ENCODE measurements at regions not wholly inside any gene's neighbourhood (a gene's known extent, or its start where the extent isn't known, plus 50 kb on each side); places are given as distances from the start of the nearest gene placed in this dataset.

GRCh38 chr2:145412155-145412554 is 892.2 kb upstream of the ZEB2 start:
- Mint-ChIP-seq H3K4me3 (ENCODE audit: low read depth) (no peak overlapping the region), H3K4me1 (ENCODE audit: low read depth) (no peaks in the 10 kb centered on the region), H3K9me3 (ENCODE audit: low read depth) (peaks cover 15% of the 10 kb centered on the region), H3K36me3 (ENCODE audit: insufficient read depth) (no peaks in the 10 kb centered on the region), H3K27me3 (peaks cover 6% of the 10 kb centered on the region), H3K27ac (no peak overlapping the region)
- no peak for DNase-seq (ENCODE audit: low spot score, unreplicated experiment)
- no peak for TF ChIP-seq CTCF (IDR thresholded peaks at IDR 0.05; ENCODE audit: unreplicated experiment)

- TF ChIP-seq CTCF (IDR thresholded peaks at IDR 0.05; ENCODE audit: unreplicated experiment): no peak
- H3K9me3 Mint-ChIP-seq (ENCODE audit: low read depth): peaks cover 15% of the 10 kb centered on the region
- no peak overlapping the region for H3K4me3 Mint-ChIP-seq (ENCODE audit: low read depth)
- H3K36me3 Mint-ChIP-seq (ENCODE audit: insufficient read depth): no peaks in the 10 kb centered on the region
- no peaks in the 10 kb centered on the region for H3K4me1 Mint-ChIP-seq (ENCODE audit: low read depth)
- DNase-seq (ENCODE audit: low spot score, unreplicated experiment): no peak
- H3K27me3 Mint-ChIP-seq: peaks cover 6% of the 10 kb centered on the region
- no peak overlapping the region for H3K27ac Mint-ChIP-seq
Observed at GRCh38 chr2:145411493-145411892, 891.6 kb upstream of the ZEB2 start.

GRCh38 chr2:145410086-145410485 is 890.2 kb upstream of the ZEB2 start:
- H3K4me3 Mint-ChIP-seq (ENCODE audit: low read depth): no peak overlapping the region
- no peak for DNase-seq (ENCODE audit: low spot score, unreplicated experiment)
- H3K27ac Mint-ChIP-seq: no peak overlapping the region
- H3K27me3 Mint-ChIP-seq: peaks cover 6% of the 10 kb centered on the region
- TF ChIP-seq CTCF (IDR thresholded peaks at IDR 0.05; ENCODE audit: unreplicated experiment): no peak
- H3K4me1 Mint-ChIP-seq (ENCODE audit: low read depth): no peaks in the 10 kb centered on the region
- no peaks in the 10 kb centered on the region for H3K36me3 Mint-ChIP-seq (ENCODE audit: insufficient read depth)
- H3K9me3 Mint-ChIP-seq (ENCODE audit: low read depth): peaks cover 3% of the 10 kb centered on the region

GRCh38 chr2:145408980-145409379 is 889.1 kb upstream of the ZEB2 start:
- TF ChIP-seq CTCF (IDR thresholded peaks at IDR 0.05; ENCODE audit: unreplicated experiment): no peak
- no peaks in the 10 kb centered on the region for H3K36me3 Mint-ChIP-seq (ENCODE audit: insufficient read depth)
- no peak for DNase-seq (ENCODE audit: low spot score, unreplicated experiment)
- H3K27ac Mint-ChIP-seq: no peak overlapping the region
- no peaks in the 10 kb centered on the region for H3K4me1 Mint-ChIP-seq (ENCODE audit: low read depth)
- no peak overlapping the region for H3K4me3 Mint-ChIP-seq (ENCODE audit: low read depth)
- H3K27me3 Mint-ChIP-seq: peaks cover 6% of the 10 kb centered on the region
- no peaks in the 10 kb centered on the region for H3K9me3 Mint-ChIP-seq (ENCODE audit: low read depth)

GRCh38 chr2:145404690-145405089 is 884.8 kb upstream of the ZEB2 start:
- no peaks in the 10 kb centered on the region for H3K36me3 Mint-ChIP-seq (ENCODE audit: insufficient read depth)
- H3K4me1 Mint-ChIP-seq (ENCODE audit: low read depth): no peaks in the 10 kb centered on the region
- no peaks in the 10 kb centered on the region for H3K27me3 Mint-ChIP-seq
- DNase-seq (ENCODE audit: low spot score, unreplicated experiment): no peak
- no peak for TF ChIP-seq CTCF (IDR thresholded peaks at IDR 0.05; ENCODE audit: unreplicated experiment)
- no peak overlapping the region for H3K4me3 Mint-ChIP-seq (ENCODE audit: low read depth)
- no peaks in the 10 kb centered on the region for H3K9me3 Mint-ChIP-seq (ENCODE audit: low read depth)
- H3K27ac Mint-ChIP-seq: no peak overlapping the region

Measured in progenitor cell of endocrine pancreas (in vitro differentiated cells).